HG02623 (cell line): ENCODE measurements at regions not wholly inside any gene's neighbourhood (a gene's known extent, or its start where the extent isn't known, plus 50 kb on each side); places are given as distances from the start of the nearest gene placed in this dataset.

Source experiments
- ATAC-seq: cut with Tn5 transposase; IDR thresholded peaks from one replicate; pipeline ENCODE4 v1.9.1; 2021; ENCODE audit warnings: moderate library complexity; ENCODE audit not compliant: unreplicated experiment

GRCh38 chr10:10207538-10207937 lies 810.1 kb upstream of the CELF2 start:
- ATAC-seq = no peak

GRCh38 chr10:10208196-10208595 lies 809.5 kb upstream of the CELF2 start:
- ATAC-seq = no peak

GRCh38 chr10:10209167-10209566 lies 808.5 kb upstream of the CELF2 start:
- no peak for ATAC-seq

- no peak for ATAC-seq
Measured at GRCh38 chr10:10211409-10211808, 806.3 kb upstream of the CELF2 start.

- ATAC-seq = no peak
Measured at GRCh38 chr10:10213237-10213636, 804.4 kb upstream of the CELF2 start.

- ATAC-seq = no peak
Measured at GRCh38 chr10:10222304-10222841, 795.3 kb upstream of the CELF2 start.

GRCh38 chr10:10223131-10223530 lies 794.5 kb upstream of the CELF2 start:
- ATAC-seq = no peak

- ATAC-seq = no peak
Measured at GRCh38 chr10:10225136-10225676, 792.5 kb upstream of the CELF2 start.

- ATAC-seq = no peak
Measured at GRCh38 chr10:10233229-10233628, 784.4 kb upstream of the CELF2 start.

- ATAC-seq = no peak
Measured at GRCh38 chr10:10235003-10235402, 782.7 kb upstream of the CELF2 start.

- ATAC-seq = no peak
Measured at GRCh38 chr10:10247585-10247984, 770.1 kb upstream of the CELF2 start.

GRCh38 chr10:10256860-10257259 lies 760.8 kb upstream of the CELF2 start:
- ATAC-seq = no peak

- no peak for ATAC-seq
Measured at GRCh38 chr10:10259013-10259412, 758.7 kb upstream of the CELF2 start.

- ATAC-seq = no peak
Measured at GRCh38 chr10:10270126-10271050, 747.3 kb upstream of the CELF2 start.

- no peak for ATAC-seq
Measured at GRCh38 chr10:10271639-10272192, 746.0 kb upstream of the CELF2 start.

- ATAC-seq = no peak
Measured at GRCh38 chr10:10273661-10274060, 744.0 kb upstream of the CELF2 start.

- ATAC-seq = no peak
Measured at GRCh38 chr10:10279906-10280305, 737.8 kb upstream of the CELF2 start.

GRCh38 chr10:10292501-10292900 lies 725.2 kb upstream of the CELF2 start:
- no peak for ATAC-seq

GRCh38 chr10:10293041-10293440 lies 724.6 kb upstream of the CELF2 start:
- no peak for ATAC-seq

GRCh38 chr10:10293481-10293951 lies 724.2 kb upstream of the CELF2 start:
- no peak for ATAC-seq

- no peak for ATAC-seq
Measured at GRCh38 chr10:10294184-10294880, 723.3 kb upstream of the CELF2 start.
